Inflammatory macrophage (primary cell): ENCODE measurements at regions not wholly inside any gene's neighbourhood (a gene's known extent, or its start where the extent isn't known, plus 50 kb on each side); places are given as distances from the start of the nearest gene placed in this dataset.

Experiments used
- DNase-seq, 2 donors: peaks; one replicate each; pipeline ENCODE4 v3.0.0-alpha.2; 2020 to 2022

GRCh38 chr3:102085431-102086176 lies 236.3 kb downstream of the NFKBIZ start:
- no peak for DNase-seq

- no peak for DNase-seq
Observed at GRCh38 chr3:102087236-102087635, 237.9 kb downstream of the NFKBIZ start.

- no peak for DNase-seq
Observed at GRCh38 chr3:102089239-102089638, 239.9 kb downstream of the NFKBIZ start.

GRCh38 chr3:102089904-102090720 lies 240.8 kb downstream of the NFKBIZ start:
- no peak for DNase-seq

GRCh38 chr3:102090721-102091045 lies 241.4 kb downstream of the NFKBIZ start:
- no peak for DNase-seq

- no peak for DNase-seq
Observed at GRCh38 chr3:102091358-102091757, 242.0 kb downstream of the NFKBIZ start.

GRCh38 chr3:102092617-102093466 lies 243.5 kb downstream of the NFKBIZ start:
- DNase-seq, result no peak

- no peak for DNase-seq
Observed at GRCh38 chr3:102094506-102094905, 245.2 kb downstream of the NFKBIZ start.

- no peak for DNase-seq
Observed at GRCh38 chr3:102095383-102095782, 246.1 kb downstream of the NFKBIZ start.

GRCh38 chr3:102096066-102096465 lies 246.8 kb downstream of the NFKBIZ start:
- DNase-seq, result no peak

- DNase-seq, result no peak
Observed at GRCh38 chr3:102098130-102098885, 249.0 kb downstream of the NFKBIZ start.

- DNase-seq, result no peak
Observed at GRCh38 chr3:102099913-102100312, 250.6 kb downstream of the NFKBIZ start.

- DNase-seq, result no peak
Observed at GRCh38 chr3:102102394-102102793, 253.1 kb downstream of the NFKBIZ start.

- DNase-seq, result peak; percentile 61 to 74
Observed at GRCh38 chr3:102104033-102104432, 254.7 kb downstream of the NFKBIZ start.

- DNase-seq, result peak; percentile 25 to 34
Observed at GRCh38 chr3:102105193-102105592, 255.9 kb downstream of the NFKBIZ start.

GRCh38 chr3:102106416-102107097 lies 257.2 kb downstream of the NFKBIZ start:
- no peak for DNase-seq

GRCh38 chr3:102112704-102113230 lies 263.5 kb downstream of the NFKBIZ start:
- no peak for DNase-seq

GRCh38 chr3:102113421-102114041 lies 264.2 kb downstream of the NFKBIZ start:
- no peak for DNase-seq

- DNase-seq, result peak in 1 of 2 donors; percentile 12
Observed at GRCh38 chr3:102114264-102114979, 265.1 kb downstream of the NFKBIZ start.

GRCh38 chr3:102122527-102122926 lies 273.2 kb downstream of the NFKBIZ start:
- no peak for DNase-seq
